ENCODE measurements at regions not wholly inside any gene's neighbourhood (a gene's known extent, or its start where the extent isn't known, plus 50 kb on each side); places are given as distances from the start of the nearest gene placed in this dataset.
"Not testable (repeated sequence)": the region's sequence is repeated elsewhere in the genome, so short reads cannot be mapped to it uniquely, and the experiment has no call there.

- H3K27me3 ChIP-seq (replicated peaks): no peaks in the 10 kb centered on the region
- H3K4me3 ChIP-seq (ENCODE audit: low read depth, low read length): no peak overlapping the region
- in situ Hi-C loops (cut with HindIII; ENCODE audit: low pct_ligation_motif_present, low sequenced_read_pairs): no loop called here
- no peak for TF ChIP-seq CTCF (IDR thresholded peaks at IDR 0.05; ENCODE audit: low read depth, low read length, missing control alignments)
- H3K36me3 ChIP-seq (replicated peaks): no peaks in the 10 kb centered on the region
- no peak overlapping the region for H3K27ac ChIP-seq
- no peak for DNase-seq
Measured at GRCh38 chr11:28798286-28798685, 690.1 kb downstream of the METTL15 start.

- in situ Hi-C loops (cut with HindIII; ENCODE audit: low pct_ligation_motif_present, low sequenced_read_pairs): no loop called here
- no peak for TF ChIP-seq CTCF (IDR thresholded peaks at IDR 0.05; ENCODE audit: low read depth, low read length, missing control alignments)
Measured at GRCh38 chr11:28797536-28797935, 689.3 kb downstream of the METTL15 start.

GRCh38 chr11:28794405-28794804 lies 686.2 kb downstream of the METTL15 start:
- TF ChIP-seq CTCF (IDR thresholded peaks at IDR 0.05; ENCODE audit: low read depth, low read length, missing control alignments): no peak
- H3K27me3 ChIP-seq (replicated peaks): no peaks in the 10 kb centered on the region
- H3K27ac ChIP-seq: no peak overlapping the region
- DNase-seq: no peak
- H3K4me3 ChIP-seq (ENCODE audit: low read depth, low read length): no peak overlapping the region
- H3K36me3 ChIP-seq (replicated peaks): no peaks in the 10 kb centered on the region
- in situ Hi-C loops (cut with HindIII; ENCODE audit: low pct_ligation_motif_present, low sequenced_read_pairs): no loop called here

More at GRCh38 chr11:28797536-28797935, 689.3 kb downstream of the METTL15 start:
- Histone ChIP-seq H3K36me3 (replicated peaks) (no peaks in the 10 kb centered on the region), H3K4me3 (ENCODE audit: low read depth, low read length) (no peak overlapping the region), H3K27ac (no peak overlapping the region), H3K27me3 (replicated peaks) (no peaks in the 10 kb centered on the region)
- DNase-seq: no peak

- DNase-seq: no peak
- TF ChIP-seq CTCF (IDR thresholded peaks at IDR 0.05; ENCODE audit: low read depth, low read length, missing control alignments): no peak
- H3K36me3 ChIP-seq (replicated peaks): no peaks in the 10 kb centered on the region
- in situ Hi-C loops (cut with HindIII; ENCODE audit: low pct_ligation_motif_present, low sequenced_read_pairs): no loop called here
- H3K4me3 ChIP-seq (ENCODE audit: low read depth, low read length): no peak overlapping the region
- no peak overlapping the region for H3K27ac ChIP-seq
- no peaks in the 10 kb centered on the region for H3K27me3 ChIP-seq (replicated peaks)
Measured at GRCh38 chr11:28793282-28793738, 685.1 kb downstream of the METTL15 start.

- TF ChIP-seq CTCF (IDR thresholded peaks at IDR 0.05; ENCODE audit: low read depth, low read length, missing control alignments): no peak
- Histone ChIP-seq H3K27me3 (replicated peaks) (no peaks in the 10 kb centered on the region), H3K36me3 (replicated peaks) (no peaks in the 10 kb centered on the region), H3K4me3 (ENCODE audit: low read depth, low read length) (no peak overlapping the region), H3K27ac (no peak overlapping the region)
- in situ Hi-C loops (cut with HindIII; ENCODE audit: low pct_ligation_motif_present, low sequenced_read_pairs): no loop called here
- DNase-seq: no peak
Measured at GRCh38 chr11:28792856-28793255, 684.7 kb downstream of the METTL15 start.

GRCh38 chr11:28787897-28788296 lies 679.7 kb downstream of the METTL15 start:
- in situ Hi-C loops (cut with HindIII; ENCODE audit: low pct_ligation_motif_present, low sequenced_read_pairs); H3K4me3 ChIP-seq (ENCODE audit: low read depth, low read length); H3K36me3 ChIP-seq (replicated peaks); DNase-seq; H3K27me3 ChIP-seq (replicated peaks); H3K27ac ChIP-seq: not testable (repeated sequence)

All from brain microvascular endothelial cell (primary cell).